Gastroesophageal sphincter (tissue), 3 donors: ENCODE measurements at regions not wholly inside any gene's neighbourhood (a gene's known extent, or its start where the extent isn't known, plus 50 kb on each side); places are given as distances from the start of the nearest gene placed in this dataset.

ENCODE experiments used
- CTCF ChIP-seq, 4 experiments: fragments of 200-600 bp in 2 of 4; fragments of 450-650 bp in 2 of 4; sonication (generic) in 1 of 4; IDR thresholded peaks; one replicate each; pipeline ENCODE4 v1.5.1; 2017 to 2019; ENCODE audit warnings: antibody characterized with exemption in 4 of 4, mild to moderate bottlenecking in 2 of 4, moderate library complexity in 2 of 4
- POLR2A ChIP-seq, 2 donors: fragments of 450-650 bp; IDR thresholded peaks; one replicate each; pipeline ENCODE4 v1.6.1; 2017; ENCODE audit warnings: antibody characterized with exemption in 2 of 2, mild to moderate bottlenecking in 2 of 2, moderate library complexity in 1 of 2
- POLR2AphosphoS5 ChIP-seq: sonication (generic); formaldehyde crosslinking; IDR thresholded peaks from one replicate; pipeline ENCODE4 v1.6.1; 2017; ENCODE audit warnings: antibody characterized with exemption

DNA sequence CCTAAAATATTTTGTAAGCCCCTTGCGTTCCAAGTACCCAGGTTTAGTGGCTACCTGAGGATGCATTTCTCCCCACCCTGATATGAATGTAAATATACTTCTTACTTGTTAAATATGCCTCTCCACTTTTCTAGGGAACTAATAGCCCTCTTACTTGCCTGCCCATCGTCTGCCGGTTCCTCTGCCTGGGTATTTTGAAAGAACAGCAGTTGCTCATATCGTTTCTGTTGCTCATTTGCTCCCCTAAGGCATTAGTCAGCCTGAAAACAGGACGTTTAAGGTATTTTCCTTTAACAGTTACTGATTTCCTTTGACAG is 141.3 kb upstream of the CARMIL1 start:
- TF ChIP-seq CTCF (IDR thresholded peaks at IDR 0.05), result no peak
- TF ChIP-seq POLR2A (IDR thresholded peaks at IDR 0.05), result no peak
- no peak for TF ChIP-seq POLR2AphosphoS5
